ENCODE measurements at regions not wholly inside any gene's neighbourhood (a gene's known extent, or its start where the extent isn't known, plus 50 kb on each side); places are given as distances from the start of the nearest gene placed in this dataset.

GRCh38 chr6:134850721-134851305 lies 99.1 kb downstream of the ALDH8A1 start:
- TF ChIP-seq CTCF (IDR thresholded peaks at IDR 0.05) (no peak), POLR2A (IDR thresholded peaks at IDR 0.05) (no peak)

Data from adrenal gland (tissue), 5 donors.